Thoracic aorta (tissue), 2 donors: ENCODE measurements at regions not wholly inside any gene's neighbourhood (a gene's known extent, or its start where the extent isn't known, plus 50 kb on each side); places are given as distances from the start of the nearest gene placed in this dataset.

Source experiments
- ATAC-seq: fragments of 150-250 bp; one replicate; pipeline ENCODE4 v1.8.0; 2017; ENCODE audit warnings: low read depth; ENCODE audit not compliant: insufficient number of reproducible peaks, low FRiP score
- DNase-seq: peaks from one replicate; pipeline ENCODE4 v3.0.0-alpha.2; 2020; ENCODE audit warnings: low spot score
- H3K27ac ChIP-seq, 2 donors: fragments of 200-600 bp; sonication (generic); 1 replicate in 1 of 2; 2 replicates in 1 of 2; pipeline ENCODE4 v1.5.1; 2016; ENCODE audit warnings: mild to moderate bottlenecking in 2 of 2, moderate library complexity in 2 of 2
- H3K27me3 ChIP-seq: fragments of 200-600 bp; sonication (generic); replicated peaks from 2 replicates; pipeline ENCODE4 v1.6.0; 2016; ENCODE audit warnings: mild to moderate bottlenecking; ENCODE audit not compliant: insufficient read depth
- H3K36me3 ChIP-seq: fragments of 200-600 bp; sonication (generic); one replicate; pipeline ENCODE4 v1.5.1; 2016
- H3K4me1 ChIP-seq, 2 donors: fragments of 200-600 bp; sonication (generic); 1 replicate in 1 of 2; 2 replicates in 1 of 2; pipeline versions ENCODE4 v1.5.1 to v1.6.0; 2016; ENCODE audit warnings: low read depth in 2 of 2, mild to moderate bottlenecking in 1 of 2; ENCODE audit not compliant: control insufficient read depth in 1 of 2
- H3K4me3 ChIP-seq: fragments of 200-600 bp; sonication (generic); 2 replicates; pipeline ENCODE4 v1.5.1; 2016; ENCODE audit warnings: mild to moderate bottlenecking
- H3K9me3 ChIP-seq: fragments of 200-600 bp; sonication (generic); 2 replicates; pipeline ENCODE4 v1.5.1; 2016
- TF ChIP-seq, protein P1 (sequence below): fragments of 200-600 bp; sonication (generic); IDR thresholded peaks from one replicate; pipeline ENCODE4 v1.5.1; 2019; ENCODE audit warnings: antibody characterized with exemption

DNA sequence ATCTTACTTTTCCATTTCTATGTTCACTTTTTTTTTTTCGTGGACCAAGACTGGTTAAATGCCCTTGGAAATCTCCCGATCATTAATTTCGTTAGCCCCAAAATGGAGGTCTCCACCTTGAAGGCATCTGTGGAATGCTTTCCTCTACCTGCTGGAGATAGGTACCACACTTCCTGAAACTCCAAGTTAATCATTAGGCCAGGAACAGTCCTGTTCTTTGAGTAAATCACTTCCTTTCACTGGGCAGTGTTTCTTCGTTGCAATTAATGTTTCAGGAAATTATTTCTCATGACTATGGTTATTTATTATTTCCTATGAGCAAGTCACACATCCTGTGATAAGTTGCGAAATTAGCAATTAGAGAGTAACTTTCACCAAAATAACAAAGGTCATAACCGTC is 225.2 kb upstream of the LYPLAL1 start:
- Histone ChIP-seq H3K4me3 (no peak overlapping the region), H3K4me1 (no peaks in the 10 kb centered on the region), H3K36me3 (no peaks in the 10 kb centered on the region), H3K27ac (no peak overlapping the region), H3K27me3 (no peaks in the 10 kb centered on the region), H3K9me3 (no peaks in the 10 kb centered on the region)
- ATAC-seq: no peak
- no peak for DNase-seq
- TF ChIP-seq, protein P1, sequence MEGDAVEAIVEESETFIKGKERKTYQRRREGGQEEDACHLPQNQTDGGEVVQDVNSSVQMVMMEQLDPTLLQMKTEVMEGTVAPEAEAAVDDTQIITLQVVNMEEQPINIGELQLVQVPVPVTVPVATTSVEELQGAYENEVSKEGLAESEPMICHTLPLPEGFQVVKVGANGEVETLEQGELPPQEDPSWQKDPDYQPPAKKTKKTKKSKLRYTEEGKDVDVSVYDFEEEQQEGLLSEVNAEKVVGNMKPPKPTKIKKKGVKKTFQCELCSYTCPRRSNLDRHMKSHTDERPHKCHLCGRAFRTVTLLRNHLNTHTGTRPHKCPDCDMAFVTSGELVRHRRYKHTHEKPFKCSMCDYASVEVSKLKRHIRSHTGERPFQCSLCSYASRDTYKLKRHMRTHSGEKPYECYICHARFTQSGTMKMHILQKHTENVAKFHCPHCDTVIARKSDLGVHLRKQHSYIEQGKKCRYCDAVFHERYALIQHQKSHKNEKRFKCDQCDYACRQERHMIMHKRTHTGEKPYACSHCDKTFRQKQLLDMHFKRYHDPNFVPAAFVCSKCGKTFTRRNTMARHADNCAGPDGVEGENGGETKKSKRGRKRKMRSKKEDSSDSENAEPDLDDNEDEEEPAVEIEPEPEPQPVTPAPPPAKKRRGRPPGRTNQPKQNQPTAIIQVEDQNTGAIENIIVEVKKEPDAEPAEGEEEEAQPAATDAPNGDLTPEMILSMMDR: no peak

DNA sequence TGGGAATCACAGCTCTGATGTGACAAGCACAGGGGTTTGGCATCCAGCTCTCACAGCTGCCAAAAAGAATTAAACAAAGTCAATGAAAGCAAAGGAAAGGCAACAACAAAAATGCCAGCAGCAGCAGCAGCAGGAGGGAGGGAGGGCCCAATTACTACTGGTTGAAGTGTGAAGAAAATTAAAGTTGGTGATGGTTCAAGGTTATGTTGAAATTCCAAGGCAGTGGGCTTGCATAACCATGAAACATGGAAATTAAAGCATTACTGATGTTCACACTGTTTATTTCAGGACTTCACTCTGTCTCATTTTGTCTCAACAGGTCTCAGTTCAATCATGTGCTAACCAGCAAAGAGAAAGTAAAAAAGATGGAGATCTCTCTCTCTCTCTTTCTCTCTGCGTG is 220.3 kb upstream of the LYPLAL1 start:
- Histone ChIP-seq H3K9me3 (no peaks in the 10 kb centered on the region), H3K4me3 (no peak overlapping the region), H3K4me1 (peaks cover 0 to 7% of the 10 kb centered on the region in 2 donors), H3K27ac (no peak overlapping the region), H3K36me3 (no peaks in the 10 kb centered on the region), H3K27me3 (no peaks in the 10 kb centered on the region)
- TF ChIP-seq, protein P1: no peak
- DNase-seq (no peak), ATAC-seq (no peak)

DNA sequence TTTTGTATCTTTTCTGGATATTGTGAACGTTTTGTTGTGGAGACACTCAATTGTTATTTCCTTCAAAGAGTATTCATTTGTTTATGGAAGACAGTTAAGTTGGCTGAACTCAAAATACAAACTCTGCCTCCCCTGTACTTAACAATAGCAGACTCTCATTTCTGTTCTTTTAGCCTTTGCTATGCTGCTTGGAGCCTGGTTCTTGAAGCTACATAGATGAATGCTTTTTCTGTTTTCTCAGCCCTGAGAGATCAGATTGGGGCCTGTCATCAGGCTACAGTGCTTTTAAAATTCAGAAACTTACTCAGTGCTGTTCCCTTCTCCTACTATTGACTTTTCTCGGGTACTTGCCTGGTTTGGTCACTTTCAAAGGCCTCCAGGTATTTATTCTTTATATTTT is 215.7 kb upstream of the LYPLAL1 start:
- TF ChIP-seq, protein P1: no peak
- H3K9me3 ChIP-seq: no peaks in the 10 kb centered on the region
- H3K27ac ChIP-seq: no peak overlapping the region
- ATAC-seq (no peak), DNase-seq (no peak)
- H3K4me1 ChIP-seq: peaks cover 0 to 7% of the 10 kb centered on the region in 2 donors
- H3K36me3 ChIP-seq: no peaks in the 10 kb centered on the region
- no peak overlapping the region for H3K4me3 ChIP-seq
- no peaks in the 10 kb centered on the region for H3K27me3 ChIP-seq

DNA sequence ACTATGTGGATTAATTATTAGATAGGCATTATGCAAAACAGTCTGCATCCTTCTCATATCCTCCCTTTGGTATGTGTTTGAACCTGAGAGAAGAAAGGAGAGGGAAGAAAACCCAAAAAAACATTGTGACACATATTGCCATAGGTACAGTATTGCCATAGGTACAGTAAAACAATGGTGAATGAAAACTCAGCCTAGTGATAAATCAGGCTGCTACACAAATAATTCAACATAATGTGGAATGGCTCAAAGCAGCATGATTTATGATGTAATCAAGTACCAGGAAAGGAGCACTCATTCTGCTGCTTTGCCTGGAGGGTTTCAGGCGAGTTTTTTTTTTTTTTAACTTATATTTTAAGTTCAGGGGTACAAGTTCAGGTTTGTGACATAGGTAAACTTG is 213.9 kb upstream of the LYPLAL1 start:
- H3K27me3 ChIP-seq: no peaks in the 10 kb centered on the region
- TF ChIP-seq, protein P1: no peak
- no peaks in the 10 kb centered on the region for H3K36me3 ChIP-seq
- no peak for DNase-seq
- H3K27ac ChIP-seq: no peak overlapping the region
- H3K9me3 ChIP-seq: no peaks in the 10 kb centered on the region
- ATAC-seq: no peak
- H3K4me3 ChIP-seq: no peak overlapping the region
- peaks cover 0 to 7% of the 10 kb centered on the region in 2 donors for H3K4me1 ChIP-seq

DNA sequence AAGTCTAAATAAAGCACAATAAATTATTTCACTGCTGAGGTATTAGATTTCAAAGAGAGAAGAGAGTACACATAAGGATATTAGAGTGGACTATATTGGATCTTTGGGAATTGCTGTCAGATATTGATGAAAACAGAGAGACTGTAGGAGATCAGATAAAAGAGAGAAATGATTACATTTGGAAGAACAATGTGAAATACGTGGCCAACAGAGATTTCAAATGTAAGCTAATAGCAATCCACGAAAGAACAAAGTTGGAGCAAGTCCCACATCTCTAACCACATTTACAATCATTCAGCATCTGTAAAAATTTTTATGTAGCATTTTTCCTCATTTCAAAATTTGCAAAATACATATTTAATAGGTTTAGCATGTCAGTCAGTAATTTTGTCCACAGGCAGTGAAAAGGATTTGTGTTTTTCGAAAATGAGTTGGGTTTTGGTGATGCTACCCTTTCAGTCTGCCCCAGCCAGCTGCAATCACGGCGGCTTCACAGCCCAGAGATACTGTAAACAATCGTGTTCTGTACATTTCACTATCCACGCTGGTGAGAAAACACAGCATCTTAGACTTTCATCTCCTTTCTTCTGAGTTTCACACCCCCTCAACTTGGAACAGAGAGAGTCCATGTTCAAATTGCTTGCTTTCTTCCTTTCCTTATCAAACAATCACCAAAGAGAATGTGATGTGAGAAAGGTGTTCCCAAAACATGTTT is 209.1 kb upstream of the LYPLAL1 start:
- DNase-seq (no peak), ATAC-seq (no peak)
- TF ChIP-seq, protein P1: no peak
- Histone ChIP-seq H3K36me3 (no peaks in the 10 kb centered on the region), H3K27ac (no peak overlapping the region), H3K27me3 (no peaks in the 10 kb centered on the region), H3K4me3 (no peak overlapping the region), H3K9me3 (no peaks in the 10 kb centered on the region), H3K4me1 (no peaks in the 10 kb centered on the region)
